ENCODE measurements at regions not wholly inside any gene's neighbourhood (a gene's known extent, or its start where the extent isn't known, plus 50 kb on each side); places are given as distances from the start of the nearest gene placed in this dataset.

- Histone ChIP-seq H3K4me1 (no peaks in the 10 kb centered on the region), H3K9me3 (replicated peaks) (peaks cover 17% of the 10 kb centered on the region), H3K4me3 (no peak overlapping the region), H3K36me3 (no peaks in the 10 kb centered on the region), H3K27me3 (ENCODE audit: low read depth) (no peaks in the 10 kb centered on the region), H3K27ac (replicated peaks) (no peak overlapping the region)
- DNase-seq: no peak
- no peak for TF ChIP-seq CTCF (IDR thresholded peaks at IDR 0.05; ENCODE audit: borderline replicate concordance)
- intact Hi-C loops (cut with micrococcal nuclease): no loop called here
Measured at GRCh38 chr14:28944605-28945004, 178.0 kb downstream of the FOXG1 start.

GRCh38 chr14:28946267-28946666, 179.7 kb downstream of the FOXG1 start:
- no peak overlapping the region for H3K4me3 ChIP-seq
- no peak for TF ChIP-seq CTCF (IDR thresholded peaks at IDR 0.05; ENCODE audit: borderline replicate concordance)
- no peak for DNase-seq
- intact Hi-C loops (cut with micrococcal nuclease): no loop called here
- peaks cover 5% of the 10 kb centered on the region for H3K9me3 ChIP-seq (replicated peaks)
- no peaks in the 10 kb centered on the region for H3K27me3 ChIP-seq (ENCODE audit: low read depth)
- H3K36me3 ChIP-seq: no peaks in the 10 kb centered on the region
- no peak overlapping the region for H3K27ac ChIP-seq (replicated peaks)
- no peaks in the 10 kb centered on the region for H3K4me1 ChIP-seq

GRCh38 chr14:28949503-28949902, 182.9 kb downstream of the FOXG1 start:
- Histone ChIP-seq H3K4me3 (no peak overlapping the region), H3K27me3 (ENCODE audit: low read depth) (no peaks in the 10 kb centered on the region), H3K4me1 (no peaks in the 10 kb centered on the region), H3K9me3 (replicated peaks) (no peaks in the 10 kb centered on the region), H3K27ac (replicated peaks) (no peak overlapping the region), H3K36me3 (no peaks in the 10 kb centered on the region)
- TF ChIP-seq CTCF (IDR thresholded peaks at IDR 0.05; ENCODE audit: borderline replicate concordance): no peak
- intact Hi-C loops (cut with micrococcal nuclease): no loop called here
- no peak for DNase-seq

GRCh38 chr14:28952161-28952560, 185.6 kb downstream of the FOXG1 start:
- no peak for DNase-seq
- TF ChIP-seq CTCF (IDR thresholded peaks at IDR 0.05; ENCODE audit: borderline replicate concordance): no peak
- H3K27ac ChIP-seq (replicated peaks): no peak overlapping the region
- intact Hi-C loops (cut with micrococcal nuclease): no loop called here
- no peaks in the 10 kb centered on the region for H3K36me3 ChIP-seq
- no peaks in the 10 kb centered on the region for H3K4me1 ChIP-seq
- H3K27me3 ChIP-seq (ENCODE audit: low read depth): no peaks in the 10 kb centered on the region
- H3K9me3 ChIP-seq (replicated peaks): peaks cover 8% of the 10 kb centered on the region
- H3K4me3 ChIP-seq: no peak overlapping the region

- H3K9me3 ChIP-seq (replicated peaks): peaks cover 12% of the 10 kb centered on the region
- no peak overlapping the region for H3K27ac ChIP-seq (replicated peaks)
- no peak for TF ChIP-seq CTCF (IDR thresholded peaks at IDR 0.05; ENCODE audit: borderline replicate concordance)
- intact Hi-C loops (cut with micrococcal nuclease): no loop called here
- no peaks in the 10 kb centered on the region for H3K4me1 ChIP-seq
- H3K36me3 ChIP-seq: no peaks in the 10 kb centered on the region
- H3K4me3 ChIP-seq: no peak overlapping the region
- no peak for DNase-seq
- no peaks in the 10 kb centered on the region for H3K27me3 ChIP-seq (ENCODE audit: low read depth)
Measured at GRCh38 chr14:28952666-28953065, 186.1 kb downstream of the FOXG1 start.

GRCh38 chr14:28953973-28954372, 187.4 kb downstream of the FOXG1 start:
- Histone ChIP-seq H3K27me3 (ENCODE audit: low read depth) (no peaks in the 10 kb centered on the region), H3K4me1 (no peaks in the 10 kb centered on the region), H3K9me3 (replicated peaks) (peaks cover 25% of the 10 kb centered on the region), H3K4me3 (no peak overlapping the region), H3K36me3 (no peaks in the 10 kb centered on the region), H3K27ac (replicated peaks) (no peak overlapping the region)
- intact Hi-C loops (cut with micrococcal nuclease): no loop called here
- TF ChIP-seq CTCF (IDR thresholded peaks at IDR 0.05; ENCODE audit: borderline replicate concordance): no peak
- DNase-seq: no peak
